ENCODE measurements at regions not wholly inside any gene's neighbourhood (a gene's known extent, or its start where the extent isn't known, plus 50 kb on each side); places are given as distances from the start of the nearest gene placed in this dataset.

- no peaks in the 10 kb centered on the region for H3K36me3 ChIP-seq (ENCODE audit: low read depth)
- H3F3A ChIP-seq (ENCODE audit: insufficient read depth, low read depth): no peaks in the 10 kb centered on the region
- CTCF ChIA-PET: no interaction called here
- no peak overlapping the region for H3K27ac ChIP-seq
- BruUV-seq (replicated peaks): no TSS peak
- no peak overlapping the region for H2AFZ ChIP-seq
- H4K20me1 ChIP-seq (ENCODE audit: insufficient read depth): no peaks in the 10 kb centered on the region
- intact Hi-C loops (cut with micrococcal nuclease; ENCODE audit: unreplicated experiment): no loop called here
- no peaks in the 10 kb centered on the region for H3K4me1 ChIP-seq (replicated peaks; ENCODE audit: insufficient read depth)
- no peaks in the 10 kb centered on the region for H3K79me2 ChIP-seq (ENCODE audit: low read depth)
- POLR2A ChIA-PET (ENCODE audit: unreplicated experiment): no interaction called here
- H3K4me3 ChIP-seq: no peak overlapping the region
- no peaks in the 10 kb centered on the region for H3K27me3 ChIP-seq (ENCODE audit: insufficient read depth, low read depth)
- TF ChIP-seq EZH2 (IDR thresholded peaks at IDR 0.05; ENCODE audit: low read depth) (no peak), CTCF (conservative IDR thresholded peaks at IDR 0.05) (no peak)
- DNase-seq: no peak
- H3K9me3 ChIP-seq (ENCODE audit: insufficient read depth, low read depth): no peaks in the 10 kb centered on the region
- H3K9me2 ChIP-seq (ENCODE audit: insufficient read depth): no peaks in the 10 kb centered on the region
- H3K4me2 ChIP-seq: no peak overlapping the region
Measured at GRCh38 chr4:84028340-84028739, 470.8 kb downstream of the NKX6-1 start.

GRCh38 chr4:84024405-84024804 is 474.7 kb downstream of the NKX6-1 start:
- intact Hi-C loops (cut with micrococcal nuclease; ENCODE audit: unreplicated experiment): no loop called here
- H3F3A ChIP-seq (ENCODE audit: insufficient read depth, low read depth): no peaks in the 10 kb centered on the region
- no TSS peak for BruUV-seq (replicated peaks)
- no peaks in the 10 kb centered on the region for H3K9me2 ChIP-seq (ENCODE audit: insufficient read depth)
- H2AFZ ChIP-seq: no peak overlapping the region
- H3K27me3 ChIP-seq (ENCODE audit: insufficient read depth, low read depth): no peaks in the 10 kb centered on the region
- no peaks in the 10 kb centered on the region for H4K20me1 ChIP-seq (ENCODE audit: insufficient read depth)
- 0 out of 2 replicates have a peak, but pooled peaks cover 5% of the 10 kb centered on the region for H3K4me1 ChIP-seq (replicated peaks; ENCODE audit: insufficient read depth)
- CTCF ChIA-PET: no interaction called here
- H3K27ac ChIP-seq: no peak overlapping the region
- no peaks in the 10 kb centered on the region for H3K79me2 ChIP-seq (ENCODE audit: low read depth)
- POLR2A ChIA-PET (ENCODE audit: unreplicated experiment): interaction anchor here (0.6 kb wide), 1 partner anchor 392 kb away, joined by 4 read pairs; no protein-coding TSS in a partner anchor
- no peak for DNase-seq
- no peak overlapping the region for H3K4me3 ChIP-seq
- H3K4me2 ChIP-seq: no peak overlapping the region
- no peaks in the 10 kb centered on the region for H3K9me3 ChIP-seq (ENCODE audit: insufficient read depth, low read depth)
- no peak for TF ChIP-seq EZH2 (IDR thresholded peaks at IDR 0.05; ENCODE audit: low read depth)
- no peak for TF ChIP-seq CTCF (conservative IDR thresholded peaks at IDR 0.05)
- no peaks in the 10 kb centered on the region for H3K36me3 ChIP-seq (ENCODE audit: low read depth)

GRCh38 chr4:84022564-84022963 is 476.5 kb downstream of the NKX6-1 start:
- no peaks in the 10 kb centered on the region for H4K20me1 ChIP-seq (ENCODE audit: insufficient read depth)
- no peak overlapping the region for H2AFZ ChIP-seq
- H3K9me2 ChIP-seq (ENCODE audit: insufficient read depth): no peaks in the 10 kb centered on the region
- H3K4me2 ChIP-seq: no peak overlapping the region
- TF ChIP-seq CTCF (conservative IDR thresholded peaks at IDR 0.05) (no peak), EZH2 (IDR thresholded peaks at IDR 0.05; ENCODE audit: low read depth) (no peak)
- no peaks in the 10 kb centered on the region for H3K36me3 ChIP-seq (ENCODE audit: low read depth)
- POLR2A ChIA-PET (ENCODE audit: unreplicated experiment): no interaction called here
- H3K27ac ChIP-seq: no peak overlapping the region
- DNase-seq: no peak
- no peaks in the 10 kb centered on the region for H3K79me2 ChIP-seq (ENCODE audit: low read depth)
- H3K4me1 ChIP-seq (replicated peaks; ENCODE audit: insufficient read depth): 0 out of 2 replicates have a peak, but pooled peaks cover 5% of the 10 kb centered on the region
- BruUV-seq (replicated peaks): no TSS peak
- no peaks in the 10 kb centered on the region for H3K27me3 ChIP-seq (ENCODE audit: insufficient read depth, low read depth)
- intact Hi-C loops (cut with micrococcal nuclease; ENCODE audit: unreplicated experiment): no loop called here
- H3F3A ChIP-seq (ENCODE audit: insufficient read depth, low read depth): no peaks in the 10 kb centered on the region
- no peaks in the 10 kb centered on the region for H3K9me3 ChIP-seq (ENCODE audit: insufficient read depth, low read depth)
- CTCF ChIA-PET: no interaction called here
- no peak overlapping the region for H3K4me3 ChIP-seq
